Body of pancreas (tissue), 4 donors: ENCODE measurements at regions not wholly inside any gene's neighbourhood (a gene's known extent, or its start where the extent isn't known, plus 50 kb on each side); places are given as distances from the start of the nearest gene placed in this dataset.
"Not testable (repeated sequence)": the region's sequence is repeated elsewhere in the genome, so short reads cannot be mapped to it uniquely, and the experiment has no call there.

Source experiments
- ATAC-seq: fragments of 150-250 bp; one replicate; pipeline ENCODE4 v1.9.1; 2016
- DNase-seq, 4 donors: peaks; one replicate each; pipeline ENCODE4 v3.0.0-alpha.2; 2019
- H3K27ac ChIP-seq, 4 donors: fragments of 200-600 bp; sonication (generic); 1 replicate in 3 of 4; 2 replicates in 1 of 4; pipeline versions ENCODE4 v1.5.1 to v1.6.1; 2016 to 2019; ENCODE audit warnings: mild to moderate bottlenecking in 1 of 4, mixed read lengths in 1 of 4, moderate library complexity in 1 of 4
- H3K27me3 ChIP-seq, 2 donors: fragments of 200-600 bp; sonication (generic); one replicate each; pipeline ENCODE4 v1.6.0; 2016; ENCODE audit warnings: mild to moderate bottlenecking in 1 of 2
- H3K36me3 ChIP-seq, 2 donors: fragments of 200-600 bp; sonication (generic); replicated peaks in 1 of 2; 2 replicates each; pipeline ENCODE4 v1.5.1; 2016; ENCODE audit warnings: low read depth in 2 of 2; ENCODE audit not compliant: insufficient read depth in 1 of 2
- H3K4me1 ChIP-seq: fragments of 200-600 bp; sonication (generic); one replicate; pipeline ENCODE4 v1.6.0; 2016
- H3K4me3 ChIP-seq, 2 donors: fragments of 200-600 bp; sonication (generic); 1 replicate in 1 of 2; 2 replicates in 1 of 2; pipeline ENCODE4 v1.5.1; 2016 to 2019
- H3K9me3 ChIP-seq, 3 donors: fragments of 200-600 bp; sonication (generic); 1 replicate in 2 of 3; 2 replicates in 1 of 3; pipeline ENCODE4 v1.5.1; 2016
- POLR2A ChIP-seq, 3 donors: fragments of 450-650 bp; IDR thresholded peaks; one replicate each; pipeline ENCODE4 v1.6.1; 2016; ENCODE audit warnings: antibody characterized with exemption in 3 of 3, mild to moderate bottlenecking in 2 of 3
- WGBS, 2 donors: methylation state at CpG; one replicate each; pipeline ENCODE4 v1.1.5; 2017; 5-methylcytosine and 5-hydroxymethylcytosine counted together
- intact Hi-C: fragments of 100-400 bp; cut with DNase I; formaldehyde crosslinking; loops from one replicate; pipeline ENCODE4 v1.15.1; 2023
- TF ChIP-seq, protein P1 (sequence below), 7 experiments: fragments of 450-650 bp in 4 of 7; fragments of 200-600 bp in 3 of 7; sonication (generic) in 3 of 7; IDR thresholded peaks; one replicate each; pipeline ENCODE4 v1.5.1; 2016 to 2019; ENCODE audit warnings: antibody characterized with exemption in 7 of 7

DNA sequence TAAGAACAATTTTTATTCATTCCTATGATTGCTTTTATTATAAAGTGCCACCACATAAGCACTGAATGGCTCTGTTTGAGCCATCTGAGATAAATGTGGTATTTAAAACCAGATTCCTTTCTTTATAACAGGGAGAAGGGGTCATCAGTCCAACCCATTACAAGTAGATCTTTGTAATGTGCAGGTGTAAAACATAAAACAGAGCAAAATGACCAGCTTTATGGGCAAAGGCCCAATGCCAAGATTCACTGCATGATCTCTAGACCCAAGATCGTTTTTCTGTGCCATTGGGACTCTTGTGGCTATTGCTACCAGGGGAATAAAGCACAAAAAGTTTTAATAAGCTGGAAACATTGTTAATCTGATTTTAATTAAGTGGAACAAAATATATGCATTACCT is 469.9 kb downstream of the PRR16 start:
- intact Hi-C loops = no loop called here
- TF ChIP-seq, protein P1, sequence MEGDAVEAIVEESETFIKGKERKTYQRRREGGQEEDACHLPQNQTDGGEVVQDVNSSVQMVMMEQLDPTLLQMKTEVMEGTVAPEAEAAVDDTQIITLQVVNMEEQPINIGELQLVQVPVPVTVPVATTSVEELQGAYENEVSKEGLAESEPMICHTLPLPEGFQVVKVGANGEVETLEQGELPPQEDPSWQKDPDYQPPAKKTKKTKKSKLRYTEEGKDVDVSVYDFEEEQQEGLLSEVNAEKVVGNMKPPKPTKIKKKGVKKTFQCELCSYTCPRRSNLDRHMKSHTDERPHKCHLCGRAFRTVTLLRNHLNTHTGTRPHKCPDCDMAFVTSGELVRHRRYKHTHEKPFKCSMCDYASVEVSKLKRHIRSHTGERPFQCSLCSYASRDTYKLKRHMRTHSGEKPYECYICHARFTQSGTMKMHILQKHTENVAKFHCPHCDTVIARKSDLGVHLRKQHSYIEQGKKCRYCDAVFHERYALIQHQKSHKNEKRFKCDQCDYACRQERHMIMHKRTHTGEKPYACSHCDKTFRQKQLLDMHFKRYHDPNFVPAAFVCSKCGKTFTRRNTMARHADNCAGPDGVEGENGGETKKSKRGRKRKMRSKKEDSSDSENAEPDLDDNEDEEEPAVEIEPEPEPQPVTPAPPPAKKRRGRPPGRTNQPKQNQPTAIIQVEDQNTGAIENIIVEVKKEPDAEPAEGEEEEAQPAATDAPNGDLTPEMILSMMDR (IDR thresholded peaks at IDR 0.05) = no peak
- TF ChIP-seq POLR2A (IDR thresholded peaks at IDR 0.05) = no peak
- no peaks in the 10 kb centered on the region for H3K9me3 ChIP-seq
- no peaks in the 10 kb centered on the region for H3K27me3 ChIP-seq
- H3K4me3 ChIP-seq = no peak overlapping the region
- no peak for ATAC-seq
- no peak for DNase-seq
- WGBS, 2 donors = 20 to 24% methylated on average over 1 of the region's 1 CpG
- no peaks in the 10 kb centered on the region for H3K4me1 ChIP-seq
- H3K27ac ChIP-seq = no peak overlapping the region
- no peaks in the 10 kb centered on the region for H3K36me3 ChIP-seq

- Histone ChIP-seq H3K9me3 (no peaks in the 10 kb centered on the region), H3K27me3 (no peaks in the 10 kb centered on the region), H3K4me3 (no peak overlapping the region), H3K36me3 (no peaks in the 10 kb centered on the region), H3K4me1 (no peaks in the 10 kb centered on the region), H3K27ac (no peak overlapping the region)
- 89 to 91% methylated on average over 11 to 31 of the region's 31 CpGs for WGBS, 2 donors
- no peak for TF ChIP-seq POLR2A (IDR thresholded peaks at IDR 0.05)
- TF ChIP-seq, protein P1 (IDR thresholded peaks at IDR 0.05) = no peak
- DNase-seq (no peak), ATAC-seq (no peak)
- intact Hi-C loops = no loop called here
These were observed 472.6 kb downstream of the PRR16 start for GRCh38 chr5:120936652-120937051.

DNA sequence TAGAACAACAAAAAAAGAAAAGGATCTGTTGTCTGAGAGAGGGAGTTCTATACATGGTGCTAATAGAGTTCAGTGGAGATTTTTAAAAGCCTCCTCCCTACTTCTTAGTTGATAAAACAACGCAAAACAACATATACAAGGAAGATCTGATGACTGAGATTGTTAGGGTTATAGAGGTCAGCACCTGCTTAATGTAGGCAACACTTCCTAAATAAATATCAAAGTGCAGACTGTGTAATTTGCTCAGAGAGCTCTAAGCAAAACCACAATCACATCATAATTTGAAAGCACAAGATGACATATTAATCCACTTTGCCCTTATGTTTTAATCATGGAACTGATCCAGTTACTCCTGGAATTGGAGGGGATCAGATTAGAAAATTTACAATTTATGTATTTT is 474.5 kb downstream of the PRR16 start:
- Histone ChIP-seq H3K27me3 (no peaks in the 10 kb centered on the region), H3K9me3 (no peaks in the 10 kb centered on the region), H3K4me3 (no peak overlapping the region), H3K36me3 (no peaks in the 10 kb centered on the region), H3K27ac (no peak overlapping the region), H3K4me1 (no peaks in the 10 kb centered on the region)
- intact Hi-C loops = no loop called here
- ATAC-seq (no peak), DNase-seq (no peak)
- no peak for TF ChIP-seq POLR2A (IDR thresholded peaks at IDR 0.05)
- TF ChIP-seq, protein P1 (IDR thresholded peaks at IDR 0.05) = no peak
- WGBS, 2 donors = 54 to 71% methylated on average over 1 of the region's 1 CpG

DNA sequence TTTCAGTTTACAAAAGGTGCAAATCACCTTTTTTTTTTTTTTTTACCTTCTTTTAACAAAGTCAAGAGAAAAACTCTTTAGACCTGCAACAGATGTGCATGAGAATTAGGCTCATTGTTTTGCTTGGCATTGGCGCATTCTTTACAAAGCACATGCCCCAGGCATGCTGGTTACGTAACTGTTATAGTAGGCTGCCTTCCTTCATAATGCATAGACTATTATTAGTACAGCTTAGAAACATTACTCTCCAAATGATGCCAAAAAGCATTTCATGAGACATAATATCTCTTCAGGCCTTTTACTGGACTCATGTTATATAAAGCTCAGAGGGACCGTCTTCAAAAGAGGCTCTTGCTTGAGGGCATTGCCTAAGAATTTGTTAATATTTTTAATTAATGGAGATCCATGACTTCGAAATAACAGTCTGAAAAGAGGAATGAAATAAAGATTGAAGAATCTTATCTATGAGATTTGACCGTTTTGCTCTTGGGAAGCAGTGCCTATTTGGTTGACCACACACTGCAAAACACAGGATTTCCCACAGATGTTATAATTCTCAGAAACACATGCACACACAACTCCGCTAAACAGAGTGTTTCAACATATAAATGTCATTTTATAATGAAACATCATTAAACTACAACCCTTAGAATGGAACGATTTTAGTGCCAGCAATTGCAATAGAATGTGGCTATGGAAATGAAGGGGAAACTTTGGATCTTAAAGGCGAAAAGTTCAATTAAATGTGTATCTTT is 478.7 kb downstream of the PRR16 start:
- no peaks in the 10 kb centered on the region for H3K4me1 ChIP-seq
- ATAC-seq = no peak
- no peaks in the 10 kb centered on the region for H3K9me3 ChIP-seq
- TF ChIP-seq, protein P1 (IDR thresholded peaks at IDR 0.05) = no peak
- TF ChIP-seq POLR2A (IDR thresholded peaks at IDR 0.05) = no peak
- no peak overlapping the region for H3K27ac ChIP-seq
- H3K36me3 ChIP-seq = no peaks in the 10 kb centered on the region
- DNase-seq = no peak
- no peaks in the 10 kb centered on the region for H3K27me3 ChIP-seq
- WGBS, 2 donors = 61% methylated on average over 8 of the region's 8 CpGs
- intact Hi-C loops = no loop called here
- no peak overlapping the region for H3K4me3 ChIP-seq

GRCh38 chr5:120949596-120949995 is 485.5 kb downstream of the PRR16 start:
- H3K4me3 ChIP-seq, H3K27ac ChIP-seq, DNase-seq, H3K27me3 ChIP-seq, H3K36me3 ChIP-seq, H3K9me3 ChIP-seq, H3K4me1 ChIP-seq, ATAC-seq, intact Hi-C loops: not testable (repeated sequence)
- 72 to 80% methylated on average over 3 to 4 of the region's 4 CpGs for WGBS, 2 donors

- H3K4me3 ChIP-seq = not testable (repeated sequence)
These were observed 489.3 kb downstream of the PRR16 start for GRCh38 chr5:120953445-120953844.

More at GRCh38 chr5:120953445-120953844, 489.3 kb downstream of the PRR16 start:
- H3K36me3 ChIP-seq, H3K27ac ChIP-seq, H3K9me3 ChIP-seq, DNase-seq, H3K4me1 ChIP-seq, H3K27me3 ChIP-seq, intact Hi-C loops, ATAC-seq: not testable (repeated sequence)
- 34 to 48% methylated on average over 2 of the region's 2 CpGs for WGBS, 2 donors
